Astrocyte (in vitro differentiated cells and primary cell): ENCODE measurements at regions not wholly inside any gene's neighbourhood (a gene's known extent, or its start where the extent isn't known, plus 50 kb on each side); places are given as distances from the start of the nearest gene placed in this dataset.

ENCODE experiments used
- DNase-seq: peaks from one replicate; pipeline ENCODE4 v3.0.0-alpha.2; 2010; ENCODE audit warnings: low read depth
- FAIRE-seq: peaks from 2 replicates; lab custom pipeline; 2011; peaks lifted over from hg19 to GRCh38; lab: Jason Lieb, UNC
- H2AFZ ChIP-seq: 2 replicates; pipeline ENCODE4 v1.6.0; 2012; ENCODE audit warnings: low read depth, low read length, inconsistent platforms
- H3K27ac ChIP-seq: 2 replicates; pipeline ENCODE4 v1.5.1; 2011; ENCODE audit warnings: low read depth, low read length, inconsistent platforms
- H3K27me3 ChIP-seq: 2 replicates; pipeline ENCODE4 v1.6.0; 2011; ENCODE audit warnings: low read length, inconsistent platforms; ENCODE audit not compliant: insufficient read depth
- H3K36me3 ChIP-seq: 2 replicates; pipeline ENCODE4 v1.5.1; 2011; ENCODE audit warnings: low read length, inconsistent platforms; ENCODE audit not compliant: insufficient read depth
- H3K4me1 ChIP-seq: 2 replicates; pipeline ENCODE4 v1.5.1; 2011; ENCODE audit warnings: low read length, inconsistent platforms; ENCODE audit not compliant: insufficient read depth
- H3K4me2 ChIP-seq: 2 replicates; pipeline ENCODE4 v1.6.0; 2012; ENCODE audit warnings: low read length, inconsistent platforms
- H3K4me3 ChIP-seq: 2 replicates; pipeline ENCODE4 v1.5.1; 2011; ENCODE audit warnings: low read depth, mild to moderate bottlenecking, low read length, inconsistent platforms; ENCODE audit not compliant: insufficient read depth
- H3K79me2 ChIP-seq: 2 replicates; pipeline ENCODE4 v1.6.0; 2012; ENCODE audit warnings: mild to moderate bottlenecking, low read length, inconsistent platforms; ENCODE audit not compliant: insufficient read depth
- H3K9ac ChIP-seq: 2 replicates; pipeline ENCODE4 v1.6.0; 2012; ENCODE audit warnings: mild to moderate bottlenecking, low read length, inconsistent platforms
- H3K9me3 ChIP-seq: 2 replicates; pipeline ENCODE4 v1.5.1; 2012; ENCODE audit warnings: low read depth, mild to moderate bottlenecking, low read length, inconsistent platforms; ENCODE audit not compliant: insufficient read depth
- H4K20me1 ChIP-seq: 2 replicates; pipeline ENCODE4 v1.6.0; 2012; ENCODE audit warnings: low read length, inconsistent platforms; ENCODE audit not compliant: insufficient read depth
- H3K27ac Mint-ChIP-seq: one replicate; pipeline ENCODE4 v1.8.0; 2021; ENCODE audit warnings: mild to moderate bottlenecking, mixed read lengths; ENCODE audit not compliant: unreplicated experiment
- H3K27me3 Mint-ChIP-seq: one replicate; pipeline ENCODE4 v1.8.0; 2021; ENCODE audit warnings: low read depth, mixed read lengths; ENCODE audit not compliant: unreplicated experiment
- H3K36me3 Mint-ChIP-seq: one replicate; pipeline ENCODE4 v1.8.0; 2021; ENCODE audit warnings: low read depth, mixed read lengths; ENCODE audit not compliant: unreplicated experiment
- H3K4me1 Mint-ChIP-seq: one replicate; pipeline ENCODE4 v1.8.0; 2021; ENCODE audit warnings: low read depth, mixed read lengths; ENCODE audit not compliant: unreplicated experiment
- H3K4me3 Mint-ChIP-seq: one replicate; pipeline ENCODE4 v1.8.0; 2021; ENCODE audit warnings: mild to moderate bottlenecking, moderate library complexity, mixed read lengths; ENCODE audit not compliant: unreplicated experiment
- H3K9me3 Mint-ChIP-seq: one replicate; pipeline ENCODE4 v1.8.0; 2021; ENCODE audit warnings: mild to moderate bottlenecking, mixed read lengths; ENCODE audit not compliant: unreplicated experiment
- EZH2 ChIP-seq: IDR thresholded peaks from 2 replicates; pipeline ENCODE4 v1.6.1; 2012; ENCODE audit warnings: mild to moderate bottlenecking, low read length, inconsistent platforms; ENCODE audit not compliant: insufficient read depth
- TF ChIP-seq, protein P1 (sequence below): IDR thresholded peaks from 2 replicates; pipeline ENCODE4 v1.5.1; 2011; ENCODE audit warnings: low read depth, mild to moderate bottlenecking, inconsistent platforms, low read length, moderate library complexity; ENCODE audit not compliant: insufficient read depth

DNA sequence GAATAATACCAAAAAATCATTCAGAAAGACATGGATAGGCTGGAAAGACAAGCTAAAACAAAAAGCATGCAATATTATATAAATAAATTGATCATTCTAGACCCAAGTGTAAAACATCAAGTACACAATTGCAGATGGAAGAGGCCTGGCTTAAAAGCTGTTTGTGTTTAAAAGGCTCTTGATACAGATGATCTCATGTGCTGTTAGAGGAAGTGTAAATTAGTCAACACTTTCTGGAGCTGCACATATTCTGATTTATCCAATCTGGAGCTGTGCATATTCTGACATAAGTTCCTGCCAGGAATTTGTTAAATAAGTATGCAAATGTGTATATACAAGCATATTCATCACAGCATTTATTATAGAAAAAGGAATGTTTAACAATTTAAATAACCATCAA lies 273.1 kb downstream of the RPS29 start:
- H3K9me3 Mint-ChIP-seq: no peaks in the 10 kb centered on the region
- no peak for FAIRE-seq
- Histone ChIP-seq H4K20me1 (no peaks in the 10 kb centered on the region), H3K9me3 (no peaks in the 10 kb centered on the region), H3K4me3 (no peak overlapping the region), H3K4me2 (no peak overlapping the region), H3K36me3 (no peaks in the 10 kb centered on the region), H3K27me3 (no peaks in the 10 kb centered on the region), H3K4me1 (no peaks in the 10 kb centered on the region), H3K9ac (no peak overlapping the region), H3K79me2 (no peaks in the 10 kb centered on the region), H3K27ac (no peak overlapping the region), H2AFZ (no peak overlapping the region)
- H3K4me1 Mint-ChIP-seq: peaks cover 3% of the 10 kb centered on the region
- no peaks in the 10 kb centered on the region for H3K36me3 Mint-ChIP-seq
- TF ChIP-seq, protein P1, sequence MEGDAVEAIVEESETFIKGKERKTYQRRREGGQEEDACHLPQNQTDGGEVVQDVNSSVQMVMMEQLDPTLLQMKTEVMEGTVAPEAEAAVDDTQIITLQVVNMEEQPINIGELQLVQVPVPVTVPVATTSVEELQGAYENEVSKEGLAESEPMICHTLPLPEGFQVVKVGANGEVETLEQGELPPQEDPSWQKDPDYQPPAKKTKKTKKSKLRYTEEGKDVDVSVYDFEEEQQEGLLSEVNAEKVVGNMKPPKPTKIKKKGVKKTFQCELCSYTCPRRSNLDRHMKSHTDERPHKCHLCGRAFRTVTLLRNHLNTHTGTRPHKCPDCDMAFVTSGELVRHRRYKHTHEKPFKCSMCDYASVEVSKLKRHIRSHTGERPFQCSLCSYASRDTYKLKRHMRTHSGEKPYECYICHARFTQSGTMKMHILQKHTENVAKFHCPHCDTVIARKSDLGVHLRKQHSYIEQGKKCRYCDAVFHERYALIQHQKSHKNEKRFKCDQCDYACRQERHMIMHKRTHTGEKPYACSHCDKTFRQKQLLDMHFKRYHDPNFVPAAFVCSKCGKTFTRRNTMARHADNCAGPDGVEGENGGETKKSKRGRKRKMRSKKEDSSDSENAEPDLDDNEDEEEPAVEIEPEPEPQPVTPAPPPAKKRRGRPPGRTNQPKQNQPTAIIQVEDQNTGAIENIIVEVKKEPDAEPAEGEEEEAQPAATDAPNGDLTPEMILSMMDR: no peak
- TF ChIP-seq EZH2: no peak
- DNase-seq: no peak
- H3K27me3 Mint-ChIP-seq: peaks cover 9% of the 10 kb centered on the region
- H3K27ac Mint-ChIP-seq: no peak overlapping the region
- no peak overlapping the region for H3K4me3 Mint-ChIP-seq

DNA sequence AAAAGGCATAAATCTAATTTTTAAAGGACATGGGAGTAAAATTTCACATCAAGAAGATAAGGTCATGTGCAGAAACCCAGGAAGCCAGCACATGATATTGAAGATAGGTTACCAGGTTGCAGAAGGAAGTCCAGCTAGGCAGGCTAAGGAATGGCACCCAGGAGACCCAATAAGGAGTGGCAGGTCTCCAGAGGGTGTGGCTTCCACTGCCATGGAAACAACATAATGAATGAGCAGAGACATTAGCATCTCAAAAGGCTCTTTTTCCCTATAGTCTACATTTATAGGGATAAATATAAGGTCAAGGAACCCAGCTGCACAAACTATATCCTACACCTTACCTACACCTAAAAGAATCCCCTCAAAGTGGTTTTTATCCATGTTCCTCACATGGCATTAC lies 275.9 kb downstream of the RPS29 start:
- Histone ChIP-seq H3K4me1 (no peaks in the 10 kb centered on the region), H3K4me2 (no peak overlapping the region), H3K9me3 (no peaks in the 10 kb centered on the region), H2AFZ (no peak overlapping the region), H3K36me3 (no peaks in the 10 kb centered on the region), H3K27ac (no peak overlapping the region), H3K4me3 (no peak overlapping the region), H3K9ac (no peak overlapping the region), H4K20me1 (no peaks in the 10 kb centered on the region), H3K27me3 (no peaks in the 10 kb centered on the region), H3K79me2 (no peaks in the 10 kb centered on the region)
- no peak overlapping the region for H3K4me3 Mint-ChIP-seq
- TF ChIP-seq, protein P1: no peak
- no peak for TF ChIP-seq EZH2
- H3K27ac Mint-ChIP-seq: no peak overlapping the region
- H3K27me3 Mint-ChIP-seq: peaks cover 9% of the 10 kb centered on the region
- FAIRE-seq (no peak), DNase-seq (no peak)
- no peaks in the 10 kb centered on the region for H3K36me3 Mint-ChIP-seq
- no peaks in the 10 kb centered on the region for H3K4me1 Mint-ChIP-seq
- H3K9me3 Mint-ChIP-seq: no peaks in the 10 kb centered on the region

DNA sequence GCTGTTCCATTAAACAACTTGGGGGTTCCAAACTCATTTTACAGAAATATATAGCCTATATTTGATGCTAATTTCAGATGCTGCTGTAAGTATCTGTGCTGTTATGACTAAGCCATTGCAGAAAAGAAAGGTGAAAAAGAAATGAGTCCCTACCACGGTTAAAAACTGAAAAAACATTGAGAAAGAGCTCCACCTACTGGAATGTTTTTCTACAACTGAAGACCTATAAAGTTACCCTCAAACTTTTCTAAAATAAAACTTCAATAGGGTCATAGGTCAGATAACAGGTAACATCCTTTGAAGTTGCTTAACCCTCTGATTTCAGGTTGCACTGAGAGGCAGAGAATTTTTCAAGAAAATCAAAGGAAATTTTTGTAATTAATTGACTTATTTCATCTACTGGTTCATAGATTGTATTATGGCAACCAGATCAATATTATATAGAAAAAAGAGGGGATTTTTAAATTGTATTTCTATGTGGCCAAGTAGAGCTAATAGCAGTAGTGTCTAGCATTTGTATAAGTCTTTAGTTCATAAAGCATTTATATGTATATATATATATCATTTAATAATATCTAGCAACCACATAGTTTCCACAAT lies 279.9 kb downstream of the RPS29 start:
- no peak overlapping the region for H3K27ac ChIP-seq
- no peaks in the 10 kb centered on the region for H3K27me3 ChIP-seq
- Mint-ChIP-seq H3K27me3 (peaks cover 9% of the 10 kb centered on the region), H3K27ac (no peak overlapping the region), H3K4me3 (no peak overlapping the region), H3K36me3 (no peaks in the 10 kb centered on the region), H3K9me3 (no peaks in the 10 kb centered on the region), H3K4me1 (no peaks in the 10 kb centered on the region)
- no peaks in the 10 kb centered on the region for H3K79me2 ChIP-seq
- no peaks in the 10 kb centered on the region for H4K20me1 ChIP-seq
- H3K9ac ChIP-seq: no peak overlapping the region
- no peak overlapping the region for H3K4me2 ChIP-seq
- H3K4me3 ChIP-seq: no peak overlapping the region
- H3K9me3 ChIP-seq: no peaks in the 10 kb centered on the region
- TF ChIP-seq, protein P1: peak; percentile 41
- no peak for TF ChIP-seq EZH2
- peak; percentile 4 for DNase-seq
- no peak overlapping the region for H2AFZ ChIP-seq
- no peaks in the 10 kb centered on the region for H3K36me3 ChIP-seq
- no peaks in the 10 kb centered on the region for H3K4me1 ChIP-seq
- no peak for FAIRE-seq
